ENCODE measurements at regions not wholly inside any gene's neighbourhood (a gene's known extent, or its start where the extent isn't known, plus 50 kb on each side); places are given as distances from the start of the nearest gene placed in this dataset.

DNA sequence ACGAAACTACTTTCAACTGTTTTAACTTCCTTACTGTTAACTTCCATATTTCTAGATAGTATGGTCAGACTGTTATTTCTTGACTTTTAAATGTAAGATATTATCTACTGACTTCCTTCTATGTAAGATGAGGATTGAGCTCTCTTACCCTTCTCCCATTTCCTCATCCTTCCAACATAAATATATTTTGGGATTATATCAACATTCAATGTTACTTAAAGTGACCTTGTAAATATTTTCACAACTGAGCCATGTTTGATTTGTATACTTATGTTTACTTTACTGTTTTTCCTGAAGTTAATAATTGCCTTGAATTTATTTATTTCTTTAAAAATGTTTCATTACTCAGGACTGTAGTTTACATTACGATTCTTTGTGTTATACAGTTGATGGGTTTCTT lies 148.7 kb downstream of the ZIC5 start:
- no peak for DNase-seq (ENCODE audit: low read depth, low spot score)
- no peak overlapping the region for H3K4me3 ChIP-seq (ENCODE audit: low read depth, low read length)
- in situ Hi-C loops (cut with HindIII; ENCODE audit: low sequenced_read_pairs): no loop called here
- TF ChIP-seq, protein P1, sequence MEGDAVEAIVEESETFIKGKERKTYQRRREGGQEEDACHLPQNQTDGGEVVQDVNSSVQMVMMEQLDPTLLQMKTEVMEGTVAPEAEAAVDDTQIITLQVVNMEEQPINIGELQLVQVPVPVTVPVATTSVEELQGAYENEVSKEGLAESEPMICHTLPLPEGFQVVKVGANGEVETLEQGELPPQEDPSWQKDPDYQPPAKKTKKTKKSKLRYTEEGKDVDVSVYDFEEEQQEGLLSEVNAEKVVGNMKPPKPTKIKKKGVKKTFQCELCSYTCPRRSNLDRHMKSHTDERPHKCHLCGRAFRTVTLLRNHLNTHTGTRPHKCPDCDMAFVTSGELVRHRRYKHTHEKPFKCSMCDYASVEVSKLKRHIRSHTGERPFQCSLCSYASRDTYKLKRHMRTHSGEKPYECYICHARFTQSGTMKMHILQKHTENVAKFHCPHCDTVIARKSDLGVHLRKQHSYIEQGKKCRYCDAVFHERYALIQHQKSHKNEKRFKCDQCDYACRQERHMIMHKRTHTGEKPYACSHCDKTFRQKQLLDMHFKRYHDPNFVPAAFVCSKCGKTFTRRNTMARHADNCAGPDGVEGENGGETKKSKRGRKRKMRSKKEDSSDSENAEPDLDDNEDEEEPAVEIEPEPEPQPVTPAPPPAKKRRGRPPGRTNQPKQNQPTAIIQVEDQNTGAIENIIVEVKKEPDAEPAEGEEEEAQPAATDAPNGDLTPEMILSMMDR (IDR thresholded peaks at IDR 0.05; ENCODE audit: low read depth, low read length): no peak

DNA sequence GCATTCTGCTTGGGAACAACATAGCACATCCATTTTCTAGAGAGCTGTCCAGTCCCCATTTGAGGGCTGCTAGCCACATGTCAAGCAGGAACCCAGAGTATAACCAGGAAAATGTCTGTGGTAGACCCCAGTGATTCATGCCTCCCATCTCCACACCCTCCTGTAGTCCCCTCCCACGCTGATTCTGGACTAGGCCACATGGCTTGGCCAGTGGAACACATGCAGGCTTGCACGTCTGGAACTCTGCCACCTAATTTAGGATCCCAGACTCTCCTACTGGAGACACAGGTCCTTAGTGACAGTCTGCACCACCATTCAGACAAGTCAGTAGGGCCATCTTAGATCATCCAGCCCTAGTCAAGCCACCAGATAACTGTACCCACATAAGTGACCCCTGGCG lies 149.8 kb downstream of the ZIC5 start:
- TF ChIP-seq, protein P1 (IDR thresholded peaks at IDR 0.05; ENCODE audit: low read depth, low read length): no peak
- in situ Hi-C loops (cut with HindIII; ENCODE audit: low sequenced_read_pairs): no loop called here
- DNase-seq (ENCODE audit: low read depth, low spot score): no peak
- H3K4me3 ChIP-seq (ENCODE audit: low read depth, low read length): no peak overlapping the region

DNA sequence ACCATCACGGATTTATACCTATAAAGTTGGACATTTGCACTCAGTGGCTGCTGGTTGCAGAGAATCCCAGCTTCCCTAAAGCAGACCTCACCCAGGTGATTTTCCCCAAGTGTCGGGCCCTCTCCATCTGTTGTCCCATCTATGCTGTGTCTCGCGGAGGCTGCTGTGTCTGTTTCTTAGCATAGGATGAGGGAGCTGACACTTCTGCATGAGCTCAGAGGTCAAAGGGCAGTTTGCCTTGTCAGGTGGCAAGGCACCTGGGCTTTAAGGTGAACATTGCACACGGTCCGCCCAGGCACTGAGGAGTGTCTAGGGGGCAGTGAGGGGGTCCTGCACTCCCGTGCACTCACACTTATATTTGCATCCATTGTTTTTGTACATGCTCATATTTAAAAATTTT lies 151.6 kb downstream of the ZIC5 start:
- TF ChIP-seq, protein P1 (IDR thresholded peaks at IDR 0.05; ENCODE audit: low read depth, low read length): no peak
- no peak for DNase-seq (ENCODE audit: low read depth, low spot score)
- no peak overlapping the region for H3K4me3 ChIP-seq (ENCODE audit: low read depth, low read length)
- in situ Hi-C loops (cut with HindIII; ENCODE audit: low sequenced_read_pairs): no loop called here

DNA sequence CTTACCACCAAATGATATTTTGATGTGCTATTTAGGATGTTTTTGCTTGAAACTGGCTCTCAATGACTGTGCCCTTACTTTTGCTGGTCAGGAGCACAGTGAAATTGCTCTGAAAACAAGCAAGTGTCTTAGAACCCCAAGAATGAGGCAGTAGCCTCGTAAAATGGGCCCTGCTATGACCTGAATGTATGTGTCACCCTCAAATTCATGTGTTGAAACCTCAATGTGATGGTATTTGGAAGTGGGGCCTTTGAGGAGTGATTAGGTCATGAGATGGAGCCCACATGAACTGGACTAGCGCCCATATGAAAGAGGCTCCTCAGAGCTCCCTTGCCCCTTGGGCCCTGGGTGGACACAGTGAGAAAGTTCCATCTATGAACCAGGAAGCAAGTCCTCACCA lies 155.2 kb downstream of the ZIC5 start:
- DNase-seq (ENCODE audit: low read depth, low spot score): no peak
- no peak overlapping the region for H3K4me3 ChIP-seq (ENCODE audit: low read depth, low read length)
- TF ChIP-seq, protein P1 (IDR thresholded peaks at IDR 0.05; ENCODE audit: low read depth, low read length): no peak
- in situ Hi-C loops (cut with HindIII; ENCODE audit: low sequenced_read_pairs): no loop called here

DNA sequence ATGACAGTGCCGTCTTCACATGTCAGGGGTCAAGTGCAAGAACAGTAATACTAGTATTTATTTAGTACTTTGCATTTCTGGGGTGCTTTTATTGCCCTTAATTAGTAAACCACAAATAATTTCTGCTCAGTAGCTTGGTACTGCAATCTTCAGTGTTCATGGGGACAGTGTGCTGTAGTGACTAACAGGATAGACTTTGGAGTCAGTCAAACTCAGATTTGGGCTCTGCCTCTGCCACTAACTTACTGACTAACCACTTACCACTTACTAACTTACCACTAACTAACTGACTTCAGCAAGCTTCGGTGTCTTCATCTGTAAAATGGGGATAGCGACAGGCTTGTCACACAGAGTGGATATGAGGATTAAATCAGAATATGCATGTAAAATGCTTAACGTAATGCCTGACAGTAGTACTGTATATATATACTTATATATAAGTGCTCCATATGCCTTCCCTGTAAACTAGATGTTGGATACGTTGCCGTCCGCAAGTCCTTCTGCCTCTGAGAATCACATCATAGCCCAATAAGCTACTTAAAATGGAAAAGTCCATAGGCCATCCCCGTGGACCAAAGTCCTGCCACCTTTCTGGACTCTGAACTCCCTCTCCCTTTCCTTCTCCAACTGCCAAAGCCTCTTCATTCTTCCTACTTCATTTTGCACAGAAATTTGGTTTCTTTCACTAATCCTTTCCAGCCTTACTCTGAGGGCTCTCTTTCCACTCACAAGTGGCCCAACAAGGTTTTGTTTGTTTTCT lies 158.1 kb downstream of the ZIC5 start:
- no peak overlapping the region for H3K4me3 ChIP-seq (ENCODE audit: low read depth, low read length)
- TF ChIP-seq, protein P1 (IDR thresholded peaks at IDR 0.05; ENCODE audit: low read depth, low read length): no peak
- no peak for DNase-seq (ENCODE audit: low read depth, low spot score)
- in situ Hi-C loops (cut with HindIII; ENCODE audit: low sequenced_read_pairs): no loop called here

DNA sequence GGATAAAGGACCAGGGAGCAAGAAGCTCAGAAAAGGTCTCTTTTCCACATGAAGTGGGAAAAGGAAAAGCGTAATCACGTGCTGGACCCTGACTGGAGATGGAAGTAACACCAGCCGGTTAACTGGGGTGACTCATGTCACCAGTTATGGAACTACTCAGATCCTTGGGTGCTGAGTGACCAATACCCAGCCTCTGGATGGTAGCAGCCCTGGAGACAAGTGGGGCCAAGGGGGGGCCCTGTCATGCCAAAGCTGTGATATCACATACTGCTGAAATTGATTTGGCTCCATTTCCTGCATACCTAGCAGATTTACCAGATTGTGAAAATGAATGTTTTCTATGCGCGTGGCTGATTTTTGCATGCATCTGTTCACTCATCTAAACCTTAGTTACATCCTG lies 158.9 kb downstream of the ZIC5 start:
- peak; percentile 26 for DNase-seq (ENCODE audit: low read depth, low spot score)
- TF ChIP-seq, protein P1 (IDR thresholded peaks at IDR 0.05; ENCODE audit: low read depth, low read length): no peak
- no peak overlapping the region for H3K4me3 ChIP-seq (ENCODE audit: low read depth, low read length)
- in situ Hi-C loops (cut with HindIII; ENCODE audit: low sequenced_read_pairs): no loop called here
